Activated CD4-positive, alpha-beta T cell treated with anti-CD3 and anti-CD28 coated beads for 24 hours (primary cell): ENCODE measurements at regions not wholly inside any gene's neighbourhood (a gene's known extent, or its start where the extent isn't known, plus 50 kb on each side); places are given as distances from the start of the nearest gene placed in this dataset.

Source experiments
- DNase-seq, 2 donors: peaks; one replicate each; pipeline ENCODE4 v3.0.0-alpha.2; 2020; ENCODE audit warnings: low read depth in 2 of 2

DNA sequence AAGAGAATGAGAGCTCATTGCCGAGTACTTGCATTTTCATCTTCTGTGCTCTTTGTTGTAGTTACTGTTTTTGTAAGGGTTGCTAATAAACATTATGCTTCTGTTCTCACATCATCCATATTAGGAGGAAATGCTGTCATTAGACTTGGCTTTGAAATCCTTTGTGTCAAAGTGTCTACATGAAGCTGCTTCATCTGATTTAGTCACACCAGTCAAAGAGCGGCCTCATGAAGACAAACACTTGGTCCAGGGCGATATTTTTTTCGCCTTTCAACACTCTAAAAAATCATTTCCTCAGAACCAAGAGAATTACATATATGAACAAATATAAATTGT, 105.0 kb downstream of the SPRY2 start:
- DNase-seq = no peak

GRCh38 chr13:80235166-80235966, 105.6 kb downstream of the SPRY2 start:
- no peak for DNase-seq

- DNase-seq = no peak
Measured at GRCh38 chr13:80227645-80228044, 113.3 kb downstream of the SPRY2 start.

DNA sequence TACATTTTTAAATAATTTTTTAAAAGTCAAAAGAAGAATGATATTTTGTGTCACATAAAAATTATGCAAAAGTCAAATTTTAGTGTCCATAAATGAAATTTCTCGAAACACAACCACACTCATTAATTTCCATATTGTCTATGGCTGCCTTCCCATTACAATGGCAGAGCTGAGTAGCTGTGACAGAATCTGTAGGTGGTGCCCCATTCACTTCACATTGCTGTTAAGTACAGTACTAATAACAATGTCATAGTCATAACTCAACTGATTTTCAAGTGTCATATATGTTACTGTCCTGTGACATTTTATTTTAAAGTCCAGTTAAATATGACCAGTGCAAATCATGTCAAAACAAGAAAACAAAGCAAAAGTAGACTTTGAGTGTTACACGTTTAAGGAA, 114.3 kb downstream of the SPRY2 start:
- DNase-seq = no peak

GRCh38 chr13:80224468-80224867, 116.5 kb downstream of the SPRY2 start:
- DNase-seq = no peak

- DNase-seq = no peak
Measured at GRCh38 chr13:80217614-80218456, 123.1 kb downstream of the SPRY2 start.

- no peak for DNase-seq
Measured at GRCh38 chr13:80215368-80215767, 125.6 kb downstream of the SPRY2 start.

- DNase-seq = no peak
Measured at GRCh38 chr13:80214521-80214991, 126.4 kb downstream of the SPRY2 start.

DNA sequence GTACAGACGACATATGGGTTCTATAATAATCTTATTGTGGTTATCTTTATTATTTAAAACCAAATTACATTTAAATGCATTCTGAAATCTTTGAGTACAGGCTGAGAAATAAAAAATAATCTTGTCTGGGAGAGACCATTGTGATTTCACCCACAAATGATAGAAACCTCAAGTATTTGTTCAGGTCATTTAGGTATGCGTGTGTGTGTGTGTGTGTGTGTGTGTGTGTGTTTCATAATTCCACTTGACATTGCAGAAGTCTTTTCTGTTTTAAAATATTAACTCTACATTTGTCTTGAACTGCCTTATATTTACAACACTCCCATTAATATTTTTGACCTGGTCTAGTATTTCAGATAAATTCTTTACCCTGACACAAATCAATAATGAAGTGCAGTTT, 126.9 kb downstream of the SPRY2 start:
- DNase-seq = no peak

- DNase-seq = no peak
Measured at GRCh38 chr13:80213201-80213600, 127.7 kb downstream of the SPRY2 start.

GRCh38 chr13:80211566-80211965, 129.4 kb downstream of the SPRY2 start:
- no peak for DNase-seq

DNA sequence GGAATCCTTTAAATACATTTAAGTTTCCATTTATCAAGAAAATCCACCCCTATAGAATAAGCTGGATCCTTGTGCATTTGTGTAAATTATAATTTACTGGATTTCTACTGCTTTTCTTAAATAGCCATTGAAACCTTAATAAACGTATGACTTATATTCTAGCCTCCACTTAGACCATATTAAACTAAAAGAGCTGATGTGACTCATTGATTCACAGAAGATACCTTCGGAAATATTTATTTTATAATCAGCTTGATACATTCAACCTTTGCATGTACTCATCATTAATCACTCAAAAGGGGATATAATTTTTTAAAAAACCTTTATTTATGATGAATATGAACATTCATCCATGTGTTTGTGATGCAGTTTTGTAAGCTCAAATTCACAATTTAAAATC, 136.3 kb downstream of the SPRY2 start:
- no peak for DNase-seq

DNA sequence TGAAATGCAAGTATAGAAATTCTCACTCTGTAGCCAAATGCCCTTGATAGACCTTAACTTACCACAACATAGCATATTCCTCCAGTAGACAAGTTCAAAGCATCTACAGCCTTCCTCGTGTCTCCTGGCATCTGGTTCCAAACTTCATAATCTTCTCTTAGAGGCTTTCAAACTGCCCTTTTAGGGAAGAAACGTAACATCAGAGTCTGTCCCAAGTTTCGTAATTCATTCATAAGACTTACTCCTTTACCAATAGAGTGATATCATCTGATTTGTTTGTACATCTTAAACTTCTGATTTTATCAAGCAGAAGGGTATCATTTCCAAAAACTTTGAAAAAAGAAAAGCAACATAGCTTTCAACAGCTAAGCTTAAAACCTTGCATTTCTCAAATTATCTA, 137.4 kb downstream of the SPRY2 start:
- DNase-seq = no peak

GRCh38 chr13:80201694-80202468, 139.0 kb downstream of the SPRY2 start:
- no peak for DNase-seq

- DNase-seq = no peak
Measured at GRCh38 chr13:80199585-80200292, 141.2 kb downstream of the SPRY2 start.

- DNase-seq = no peak
Measured at GRCh38 chr13:80199067-80199466, 141.9 kb downstream of the SPRY2 start.

GRCh38 chr13:80196756-80197155, 144.2 kb downstream of the SPRY2 start:
- no peak for DNase-seq

- no peak for DNase-seq
Measured at GRCh38 chr13:80195649-80196048, 145.3 kb downstream of the SPRY2 start.

DNA sequence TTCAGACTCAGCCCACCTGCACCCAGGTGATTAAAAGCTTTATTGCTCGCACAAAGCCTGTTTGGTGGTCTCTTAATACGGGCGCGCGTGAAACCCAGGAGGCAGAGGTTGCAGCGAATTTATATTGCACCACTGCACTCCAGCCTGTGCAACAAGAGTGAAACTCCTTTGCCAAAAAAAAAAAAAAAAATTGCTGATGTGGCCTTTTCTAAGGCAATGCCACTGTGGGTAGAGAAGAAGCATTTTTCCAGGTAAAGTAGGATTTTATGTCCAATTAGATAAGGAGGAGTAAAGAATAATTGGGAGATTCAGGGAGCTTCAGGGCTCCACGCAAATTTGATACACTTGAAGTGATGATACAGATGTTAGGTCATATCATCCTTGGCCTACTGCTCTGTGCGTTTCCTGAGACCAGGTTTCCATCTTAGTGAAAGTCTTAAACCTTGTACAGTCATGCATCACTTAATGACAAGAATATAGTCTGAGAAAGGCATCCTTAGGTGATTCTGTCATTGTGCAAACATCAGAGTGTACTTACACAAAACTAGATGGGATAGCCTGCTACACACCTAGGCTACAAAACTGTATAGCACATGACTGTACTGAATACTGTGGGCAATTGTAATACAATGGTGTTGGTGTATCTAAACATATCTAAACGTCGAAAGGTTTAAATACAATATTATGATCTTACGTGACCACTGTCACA, 150.9 kb downstream of the SPRY2 start:
- DNase-seq = no peak

- no peak for DNase-seq
Measured at GRCh38 chr13:80180740-80181355, 160.1 kb downstream of the SPRY2 start.

GRCh38 chr13:80177327-80177726, 163.6 kb downstream of the SPRY2 start:
- DNase-seq = no peak
